HepG2 (cell line): ENCODE measurements at regions not wholly inside any gene's neighbourhood (a gene's known extent, or its start where the extent isn't known, plus 50 kb on each side); places are given as distances from the start of the nearest gene placed in this dataset.

ENCODE experiments used
- ATAC-seq: fragments of 200-7000 bp; cut with Tn5 transposase; 3 replicates; pipeline ENCODE4 v1.9.1; 2020; ENCODE audit warnings: mild to moderate bottlenecking, moderate library complexity
- BruUV-seq: library from RNA; stranded (reverse); fragments of 400-500 nt; replicated peaks from 2 replicates; lab custom pipeline; 2021; lab: Mats Ljungman, UMichigan
- CTCF ChIA-PET: fragments of 300-600 bp; formaldehyde crosslinking; extraction: SDS; loops from one replicate; lab custom pipeline; 2021; ENCODE audit warnings: low total read pairs, inconsistent platforms, low intra/inter-chr PET ratio; lab: Yijun Ruan, JAX
- POLR2A ChIA-PET: fragments of 350-600 bp; sonication (Branson Sonifier 250); formaldehyde crosslinking; loops from one replicate; lab custom pipeline; 2020; ENCODE audit warnings: antibody characterized with exemption, inconsistent platforms; lab: Yijun Ruan, JAX
- DNase-seq: peaks from one replicate; pipeline ENCODE4 v3.0.0-alpha.2; 2015; ENCODE audit warnings: low spot score
- FAIRE-seq: peaks from 3 replicates; lab custom pipeline; 2011; peaks lifted over from hg19 to GRCh38; lab: Jason Lieb, UNC
- H2AFZ ChIP-seq: one replicate; pipeline ENCODE4 v1.6.1; 2011; ENCODE audit warnings: low read length, inconsistent platforms
- H3K27ac ChIP-seq: fragments of 300-600 bp; 3 replicates; pipeline ENCODE4 v1.8.0; 2011; ENCODE audit warnings: mixed run types, mild to moderate bottlenecking, mixed read lengths, low read length, inconsistent platforms; ENCODE audit not compliant: insufficient read depth; ENCODE audit errors: extremely low read length
- H3K27me3 ChIP-seq, 2 experiments: fragments of 200-600 bp in 1 of 2; 2 replicates in 1 of 2; 3 replicates in 1 of 2; pipeline versions ENCODE4 v1.6.0 to v1.8.0; 2011; ENCODE audit warnings: low read length in 2 of 2, mild to moderate bottlenecking in 2 of 2, moderate library complexity in 2 of 2, inconsistent platforms in 1 of 2; ENCODE audit not compliant: insufficient read depth in 2 of 2, control insufficient read depth in 1 of 2
- H3K36me3 ChIP-seq, 2 experiments: fragments of 200-600 bp in 1 of 2; replicated peaks in 1 of 2; 2 replicates in 1 of 2; 3 replicates in 1 of 2; pipeline versions ENCODE4 v1.5.1 to v1.8.0; 2011; ENCODE audit warnings: low read length in 2 of 2, inconsistent platforms in 1 of 2; ENCODE audit not compliant: insufficient read depth in 2 of 2, control insufficient read depth in 1 of 2
- H3K4me1 ChIP-seq: 2 replicates; pipeline ENCODE4 v1.5.1; 2012; ENCODE audit warnings: low read length, inconsistent platforms; ENCODE audit not compliant: insufficient read depth
- H3K4me2 ChIP-seq: 2 replicates; pipeline ENCODE4 v1.6.0; 2011; ENCODE audit warnings: low read depth, low read length, inconsistent platforms
- H3K4me3 ChIP-seq, 3 experiments: fragments of 200-600 bp in 1 of 3; sonication (generic), shearing (Covaris generic) in 1 of 3; replicated peaks in 1 of 3; 2 replicates each; pipeline ENCODE4 v1.5.1; 2011 to 2016; ENCODE audit warnings: low read length in 3 of 3, inconsistent platforms in 2 of 3, low read depth in 2 of 3, mild to moderate bottlenecking in 2 of 3, control low read depth in 1 of 3, mixed read lengths in 1 of 3; ENCODE audit not compliant: insufficient read depth in 1 of 3
- H3K79me2 ChIP-seq: one replicate; pipeline ENCODE4 v1.6.1; 2011; ENCODE audit warnings: low read length, inconsistent platforms; ENCODE audit not compliant: insufficient read depth
- H3K9ac ChIP-seq: 2 replicates; pipeline ENCODE4 v1.6.0; 2011; ENCODE audit warnings: mild to moderate bottlenecking, low read depth, low read length, inconsistent platforms; ENCODE audit not compliant: insufficient read depth
- H3K9me3 ChIP-seq: 2 replicates; pipeline ENCODE4 v1.5.1; 2012; ENCODE audit warnings: mild to moderate bottlenecking, low read length
- H4K20me1 ChIP-seq: 2 replicates; pipeline ENCODE4 v1.6.0; 2011; ENCODE audit warnings: inconsistent platforms, mild to moderate bottlenecking, low read length, moderate library complexity; ENCODE audit not compliant: insufficient read depth
- AKAP8 ChIP-seq: sonication (generic); formaldehyde crosslinking; IDR thresholded peaks from 2 replicates; pipeline ENCODE4 v1.5.1; 2020; ENCODE audit warnings: mild to moderate bottlenecking, missing genetic modification reagents
- FOXK1 ChIP-seq: sonication (generic); formaldehyde crosslinking; IDR thresholded peaks from 2 replicates; pipeline ENCODE4 v1.4.0; 2020; ENCODE audit warnings: low read depth, missing genetic modification reagents, borderline replicate concordance
- HOXA7 ChIP-seq: sonication (generic); formaldehyde crosslinking; IDR thresholded peaks from 2 replicates; pipeline ENCODE4 v1.8.1; 2022; ENCODE audit warnings: mild to moderate bottlenecking, missing genetic modification reagents, moderate library complexity
- KLF13 ChIP-seq: sonication (generic); formaldehyde crosslinking; IDR thresholded peaks from 2 replicates; pipeline ENCODE4 v1.4.0; 2020; ENCODE audit warnings: mild to moderate bottlenecking, missing genetic modification reagents
- RNF219 ChIP-seq: sonication (generic); formaldehyde crosslinking; IDR thresholded peaks from 2 replicates; pipeline ENCODE4 v1.5.0; 2020; ENCODE audit warnings: mild to moderate bottlenecking, missing genetic modification reagents
- TFDP2 ChIP-seq: sonication (generic); formaldehyde crosslinking; IDR thresholded peaks from 2 replicates; pipeline ENCODE4 v1.4.0; 2020; ENCODE audit warnings: missing genetic modification reagents
- TFE3 ChIP-seq: IDR thresholded peaks from 2 replicates; pipeline ENCODE4 v1.6.1; 2016
- ZBTB42 ChIP-seq: sonication (generic); formaldehyde crosslinking; IDR thresholded peaks from 2 replicates; pipeline ENCODE4 v1.5.0; 2020; ENCODE audit warnings: mild to moderate bottlenecking, missing genetic modification reagents
- ZNF20 ChIP-seq: sonication (generic); formaldehyde crosslinking; IDR thresholded peaks from 2 replicates; pipeline ENCODE4 v1.4.0; 2020; ENCODE audit warnings: mild to moderate bottlenecking, moderate library complexity, missing genetic modification reagents
- ZNF382 ChIP-seq: sonication (generic); formaldehyde crosslinking; IDR thresholded peaks from 2 replicates; pipeline ENCODE4 v1.5.0; 2020; ENCODE audit warnings: missing genetic modification reagents, mild to moderate bottlenecking, borderline replicate concordance
- WGBS: methylation state at CpG from one replicate; pipeline ENCODE4 v1.1.6; 2017; ENCODE audit warnings: low lambda C conversion rate; 5-methylcytosine and 5-hydroxymethylcytosine counted together
- in situ Hi-C: cut with HindIII; loops from 2 replicates; pipeline ENCODE4 v1.10.0; 2017; ENCODE audit warnings: low pct_unique_long_range_greater_than_20kb; ENCODE audit not compliant: extremely low pct_ligation_motif_present
- intact Hi-C: fragments of 100-400 bp; cut with micrococcal nuclease; formaldehyde crosslinking; loops from one replicate; pipeline ENCODE4 v1.10.0; 2022; ENCODE audit not compliant: unreplicated experiment
- TF ChIP-seq, protein P1 (sequence below): sonication (generic); formaldehyde crosslinking; IDR thresholded peaks from 2 replicates; pipeline ENCODE4 v1.5.1; 2020; ENCODE audit warnings: missing genetic modification reagents, mild to moderate bottlenecking, borderline replicate concordance
- TF ChIP-seq, protein P2 (sequence below): sonication (generic); formaldehyde crosslinking; IDR thresholded peaks from 2 replicates; pipeline ENCODE4 v1.5.0; 2020; ENCODE audit warnings: mild to moderate bottlenecking, low read depth, missing genetic modification reagents, borderline replicate concordance

- Histone ChIP-seq H3K27me3 (no peaks in the 10 kb centered on the region), H3K27ac (no peak overlapping the region), H3K4me1 (no peaks in the 10 kb centered on the region), H3K36me3 (no peaks in the 10 kb centered on the region), H3K9me3 (peaks cover 100% of the 10 kb centered on the region), H3K4me2 (no peak overlapping the region), H3K9ac (no peak overlapping the region), H2AFZ (no peak overlapping the region), H3K4me3 (no peak overlapping the region), H3K79me2 (no peaks in the 10 kb centered on the region)
- ATAC-seq (no peak), DNase-seq (no peak), FAIRE-seq (no peak)
- WGBS: 0% methylated on average over 1 of the region's 1 CpG
- intact Hi-C loops: no loop called here
- CTCF ChIA-PET: no interaction called here
- POLR2A ChIA-PET: no interaction called here
- BruUV-seq: no TSS peak
- no peak for TF ChIP-seq AKAP8 (CRISPR knock-in tag)
- TF ChIP-seq, all 625 proteins: peak for 0
- in situ Hi-C loops: no loop called here
- H4K20me1 ChIP-seq: no peaks in the 10 kb centered on the region
Observed at GRCh38 chr20:56072165-56072564, 66.8 kb upstream of the CBLN4 start.

GRCh38 chr20:56088375-56088774 lies 83.1 kb upstream of the CBLN4 start:
- Histone ChIP-seq H3K27ac (no peak overlapping the region), H2AFZ (no peak overlapping the region), H3K9ac (no peak overlapping the region), H3K27me3 (no peaks in the 10 kb centered on the region), H3K4me2 (no peak overlapping the region), H3K4me3 (no peak overlapping the region), H4K20me1 (no peaks in the 10 kb centered on the region), H3K36me3 (no peaks in the 10 kb centered on the region), H3K9me3 (peaks cover 95% of the 10 kb centered on the region), H3K79me2 (no peaks in the 10 kb centered on the region), H3K4me1 (no peaks in the 10 kb centered on the region)
- ATAC-seq (no peak), DNase-seq (no peak), FAIRE-seq (no peak)
- ChIA-PET CTCF (no interaction called here), POLR2A (no interaction called here)
- in situ Hi-C loops (no loop called here), intact Hi-C loops (no loop called here)
- BruUV-seq: no TSS peak
- WGBS: 2% methylated on average over 4 of the region's 4 CpGs
- no peak for TF ChIP-seq ZNF382 (CRISPR knock-in tag)
- TF ChIP-seq HOXA7 (CRISPR knock-in tag): no peak
- TF ChIP-seq ZNF20 (CRISPR knock-in tag): no peak
- TF ChIP-seq RNF219 (CRISPR knock-in tag): no peak
- TF ChIP-seq, protein P1, sequence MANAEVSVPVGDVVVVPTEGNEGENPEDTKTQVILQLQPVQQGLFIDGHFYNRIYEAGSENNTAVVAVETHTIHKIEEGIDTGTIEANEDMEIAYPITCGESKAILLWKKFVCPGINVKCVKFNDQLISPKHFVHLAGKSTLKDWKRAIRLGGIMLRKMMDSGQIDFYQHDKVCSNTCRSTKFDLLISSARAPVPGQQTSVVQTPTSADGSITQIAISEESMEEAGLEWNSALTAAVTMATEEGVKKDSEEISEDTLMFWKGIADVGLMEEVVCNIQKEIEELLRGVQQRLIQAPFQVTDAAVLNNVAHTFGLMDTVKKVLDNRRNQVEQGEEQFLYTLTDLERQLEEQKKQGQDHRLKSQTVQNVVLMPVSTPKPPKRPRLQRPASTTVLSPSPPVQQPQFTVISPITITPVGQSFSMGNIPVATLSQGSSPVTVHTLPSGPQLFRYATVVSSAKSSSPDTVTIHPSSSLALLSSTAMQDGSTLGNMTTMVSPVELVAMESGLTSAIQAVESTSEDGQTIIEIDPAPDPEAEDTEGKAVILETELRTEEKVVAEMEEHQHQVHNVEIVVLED (CRISPR knock-in tag): no peak
- no peak for TF ChIP-seq FOXK1 (CRISPR knock-in tag)
- TF ChIP-seq, protein P2, sequence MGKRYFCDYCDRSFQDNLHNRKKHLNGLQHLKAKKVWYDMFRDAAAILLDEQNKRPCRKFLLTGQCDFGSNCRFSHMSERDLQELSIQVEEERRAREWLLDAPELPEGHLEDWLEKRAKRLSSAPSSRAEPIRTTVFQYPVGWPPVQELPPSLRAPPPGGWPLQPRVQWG (CRISPR knock-in tag): no peak
- no peak for TF ChIP-seq KLF13 (CRISPR knock-in tag)
- TF ChIP-seq TFDP2 (CRISPR knock-in tag): no peak
- TF ChIP-seq ZBTB42: no peak
- no peak for TF ChIP-seq TFE3 (CRISPR knock-in tag)
